Naive thymus-derived CD4-positive, alpha-beta T cell (primary cell): ENCODE measurements at regions not wholly inside any gene's neighbourhood (a gene's known extent, or its start where the extent isn't known, plus 50 kb on each side); places are given as distances from the start of the nearest gene placed in this dataset.

Experiments
- ATAC-seq: fragments of 150-1000 bp; cut with Tn5 transposase; 2 replicates; pipeline ENCODE4 v1.10.0; 2021; ENCODE audit warnings: mild to moderate bottlenecking, moderate library complexity
- CTCF ChIA-PET: fragments of 350-600 bp; sonication (Branson Sonifier 250); formaldehyde crosslinking; loops from one replicate; lab custom pipeline; 2021; ENCODE audit warnings: antibody characterized with exemption; lab: Charles Lee
- POLR2A ChIA-PET: fragments of 350-600 bp; sonication (Branson Sonifier 250); formaldehyde crosslinking; loops from one replicate; lab custom pipeline; 2021; ENCODE audit warnings: antibody characterized with exemption, inconsistent platforms; lab: Charles Lee
- DNase-seq, 9 donors: peaks; one replicate each; pipeline versions ENCODE4 v3.0.0 to v3.0.0-alpha.2; 2020 to 2022; ENCODE audit warnings: mixed read lengths in 1 of 9
- H3K27ac ChIP-seq: one replicate; pipeline ENCODE4 v1.7.0; 2013; ENCODE audit warnings: mild to moderate bottlenecking, low read depth, low read length, moderate library complexity
- H3K27me3 ChIP-seq, 2 donors: one replicate each; pipeline ENCODE4 v1.7.0; 2013; ENCODE audit warnings: low read length in 2 of 2, mild to moderate bottlenecking in 2 of 2, moderate library complexity in 2 of 2; ENCODE audit not compliant: control insufficient read depth in 2 of 2, insufficient read depth in 2 of 2
- H3K36me3 ChIP-seq, 3 experiments: 1 replicate in 2 of 3; 2 replicates in 1 of 3; pipeline ENCODE4 v1.7.0; 2013; ENCODE audit warnings: low read length in 3 of 3, mild to moderate bottlenecking in 3 of 3, moderate library complexity in 1 of 3; ENCODE audit not compliant: insufficient read depth in 3 of 3, control insufficient read depth in 2 of 3
- H3K4me1 ChIP-seq, 2 donors: one replicate each; pipeline ENCODE4 v1.7.0; 2013; ENCODE audit warnings: low read length in 2 of 2, mild to moderate bottlenecking in 2 of 2, moderate library complexity in 1 of 2; ENCODE audit not compliant: control insufficient read depth in 2 of 2, insufficient read depth in 2 of 2
- H3K4me3 ChIP-seq: 2 replicates; pipeline ENCODE4 v1.7.0; 2013; ENCODE audit warnings: mild to moderate bottlenecking, low read length
- H3K9me3 ChIP-seq, 3 experiments: 1 replicate in 2 of 3; 2 replicates in 1 of 3; pipeline ENCODE4 v1.7.0; 2013; ENCODE audit warnings: low read length in 3 of 3; ENCODE audit not compliant: control insufficient read depth in 2 of 3
- H3K27ac Mint-ChIP-seq, 9 donors: one replicate each; pipeline ENCODE4 v1.8.0; 2020 to 2022; ENCODE audit warnings: mixed read lengths in 9 of 9, mild to moderate bottlenecking in 8 of 9, moderate library complexity in 5 of 9, inconsistent platforms in 2 of 9
- H3K27me3 Mint-ChIP-seq, 5 donors: one replicate each; pipeline ENCODE4 v1.8.0; 2021 to 2022; ENCODE audit warnings: mixed read lengths in 5 of 5, mild to moderate bottlenecking in 1 of 5
- H3K36me3 Mint-ChIP-seq, 5 donors: one replicate each; pipeline ENCODE4 v1.8.0; 2020 to 2022; ENCODE audit warnings: mixed read lengths in 5 of 5, mild to moderate bottlenecking in 3 of 5, inconsistent platforms in 1 of 5
- H3K4me1 Mint-ChIP-seq, 7 donors: one replicate each; pipeline ENCODE4 v1.8.0; 2020 to 2022; ENCODE audit warnings: mixed read lengths in 7 of 7, mild to moderate bottlenecking in 3 of 7, inconsistent platforms in 1 of 7
- H3K4me3 Mint-ChIP-seq, 10 donors: one replicate each; pipeline ENCODE4 v1.8.0; 2020 to 2022; ENCODE audit warnings: mild to moderate bottlenecking in 10 of 10, mixed read lengths in 10 of 10, moderate library complexity in 6 of 10, inconsistent platforms in 2 of 10
- H3K9me3 Mint-ChIP-seq, 11 donors: one replicate each; pipeline ENCODE4 v1.8.0; 2020 to 2022; ENCODE audit warnings: mixed read lengths in 11 of 11, mild to moderate bottlenecking in 4 of 11, inconsistent platforms in 1 of 11, moderate library complexity in 1 of 11
- intact Hi-C, 2 donors: fragments of 100-400 bp; cut with micrococcal nuclease; formaldehyde crosslinking; loops; one replicate each; pipeline ENCODE4 v1.15.1; 2023

DNA sequence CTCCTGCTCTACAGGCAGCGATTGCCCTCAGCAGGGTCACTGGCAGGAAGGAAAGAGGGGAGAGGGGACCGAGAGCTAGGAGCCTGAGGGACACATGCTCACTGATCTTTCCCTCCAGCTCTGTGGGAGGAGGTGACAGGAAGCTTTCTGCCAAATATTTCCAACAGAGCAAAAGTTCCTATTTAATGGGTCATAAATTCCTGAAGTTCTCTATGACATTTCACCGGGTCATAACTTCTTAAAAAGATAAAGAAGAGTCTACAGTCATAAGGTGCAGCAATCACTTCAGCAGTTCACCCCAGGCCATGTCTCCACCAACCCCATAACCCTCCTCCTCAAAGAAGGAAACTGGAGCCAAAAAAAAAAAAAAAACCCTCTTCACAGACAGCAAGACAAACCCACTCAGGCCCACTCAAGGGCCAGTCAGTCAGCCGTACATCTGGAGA, 481.1 kb downstream of the NR2F1-AS1 start:
- Histone ChIP-seq H3K27ac (no peak overlapping the region), H3K4me3 (no peak overlapping the region), H3K36me3 (no peaks in the 10 kb centered on the region), H3K27me3 (no peaks in the 10 kb centered on the region), H3K4me1 (no peaks in the 10 kb centered on the region), H3K9me3 (no peaks in the 10 kb centered on the region)
- POLR2A ChIA-PET: no interaction called here
- H3K27ac Mint-ChIP-seq: no peak overlapping the region
- no peak for ATAC-seq
- no peak overlapping the region for H3K4me3 Mint-ChIP-seq
- H3K27me3 Mint-ChIP-seq: no peaks in the 10 kb centered on the region
- peaks cover 2 to 30% (median 8%) of the 10 kb centered on the region in 11 donors for H3K9me3 Mint-ChIP-seq
- intact Hi-C loops: no loop called here
- H3K36me3 Mint-ChIP-seq: no peaks in the 10 kb centered on the region
- H3K4me1 Mint-ChIP-seq: no peaks in the 10 kb centered on the region
- no peak for DNase-seq
- CTCF ChIA-PET: no interaction called here

DNA sequence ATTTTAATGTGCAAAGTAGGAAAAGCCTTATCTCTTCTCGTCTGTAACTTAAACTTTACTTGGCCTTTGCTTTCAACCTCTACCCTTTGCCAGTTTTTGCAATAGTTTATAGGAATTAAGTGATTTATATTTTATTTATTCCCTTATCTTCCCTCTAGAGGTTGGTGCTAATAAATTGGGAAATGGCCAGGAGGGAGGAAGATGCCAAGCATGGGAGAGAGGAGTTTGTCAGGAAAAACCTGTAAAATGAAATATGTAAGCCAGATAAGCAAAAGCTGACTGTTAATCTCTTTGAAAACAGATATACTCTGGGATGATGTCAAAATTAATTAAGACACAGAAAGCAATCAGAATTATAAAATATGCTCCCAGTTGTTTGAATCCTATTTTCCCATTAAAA, 484.5 kb downstream of the NR2F1-AS1 start:
- Histone ChIP-seq H3K4me3 (no peak overlapping the region), H3K9me3 (no peaks in the 10 kb centered on the region), H3K36me3 (no peaks in the 10 kb centered on the region), H3K27me3 (no peaks in the 10 kb centered on the region), H3K4me1 (no peaks in the 10 kb centered on the region), H3K27ac (no peak overlapping the region)
- H3K27ac Mint-ChIP-seq: no peak overlapping the region
- ATAC-seq (no peak), DNase-seq (no peak)
- H3K4me3 Mint-ChIP-seq: no peak overlapping the region
- H3K9me3 Mint-ChIP-seq: peaks cover 2 to 26% (median 8%) of the 10 kb centered on the region in 11 donors
- ChIA-PET CTCF (no interaction called here), POLR2A (no interaction called here)
- no peaks in the 10 kb centered on the region for H3K27me3 Mint-ChIP-seq
- intact Hi-C loops: no loop called here
- H3K4me1 Mint-ChIP-seq: no peaks in the 10 kb centered on the region
- H3K36me3 Mint-ChIP-seq: no peaks in the 10 kb centered on the region

DNA sequence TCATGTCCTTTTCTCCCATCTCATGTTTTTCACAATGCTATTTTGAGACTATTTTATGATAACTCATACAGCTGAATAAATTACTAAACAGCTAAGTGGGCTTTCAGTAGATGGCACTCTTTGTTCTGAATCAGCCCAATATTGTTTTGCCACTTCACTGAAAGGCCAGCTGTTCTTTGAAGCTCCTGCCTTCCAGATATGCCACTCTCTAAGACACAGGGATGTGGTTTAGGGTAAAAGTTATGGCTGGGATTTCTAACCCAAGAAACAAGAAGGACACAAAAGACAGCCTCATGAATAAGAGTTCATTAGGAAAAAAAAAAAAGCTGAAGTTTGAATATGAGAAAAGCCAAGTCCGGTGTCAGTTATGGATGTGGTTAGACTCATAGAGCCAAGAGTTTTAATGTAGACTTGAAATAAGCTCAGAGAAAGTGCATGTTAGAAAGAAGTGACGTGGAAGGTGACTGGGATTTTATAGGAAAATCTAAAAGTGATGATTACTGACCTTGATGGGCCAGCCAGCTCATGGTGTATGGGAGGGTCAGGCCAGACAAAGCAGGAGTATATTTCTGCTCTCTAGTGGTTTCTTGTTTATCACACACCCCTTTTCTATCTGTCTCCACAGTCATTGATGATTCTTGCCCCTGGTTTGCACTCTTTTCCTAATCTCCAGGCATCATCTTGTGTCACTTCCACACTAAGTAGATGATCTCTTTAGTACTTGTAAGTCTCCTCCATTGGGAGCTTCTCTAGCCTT, 488.5 kb downstream of the NR2F1-AS1 start:
- Histone ChIP-seq H3K9me3 (no peaks in the 10 kb centered on the region), H3K4me3 (no peak overlapping the region), H3K27me3 (no peaks in the 10 kb centered on the region), H3K27ac (no peak overlapping the region), H3K4me1 (no peaks in the 10 kb centered on the region), H3K36me3 (no peaks in the 10 kb centered on the region)
- no peaks in the 10 kb centered on the region for H3K4me1 Mint-ChIP-seq
- CTCF ChIA-PET: no interaction called here
- intact Hi-C loops: no loop called here
- H3K27me3 Mint-ChIP-seq: no peaks in the 10 kb centered on the region
- ATAC-seq: no peak
- H3K36me3 Mint-ChIP-seq: no peaks in the 10 kb centered on the region
- no peak for DNase-seq
- POLR2A ChIA-PET: no interaction called here
- peaks cover 0 to 14% (median 6%) of the 10 kb centered on the region in 11 donors for H3K9me3 Mint-ChIP-seq
- H3K4me3 Mint-ChIP-seq: no peak overlapping the region
- no peak overlapping the region for H3K27ac Mint-ChIP-seq

DNA sequence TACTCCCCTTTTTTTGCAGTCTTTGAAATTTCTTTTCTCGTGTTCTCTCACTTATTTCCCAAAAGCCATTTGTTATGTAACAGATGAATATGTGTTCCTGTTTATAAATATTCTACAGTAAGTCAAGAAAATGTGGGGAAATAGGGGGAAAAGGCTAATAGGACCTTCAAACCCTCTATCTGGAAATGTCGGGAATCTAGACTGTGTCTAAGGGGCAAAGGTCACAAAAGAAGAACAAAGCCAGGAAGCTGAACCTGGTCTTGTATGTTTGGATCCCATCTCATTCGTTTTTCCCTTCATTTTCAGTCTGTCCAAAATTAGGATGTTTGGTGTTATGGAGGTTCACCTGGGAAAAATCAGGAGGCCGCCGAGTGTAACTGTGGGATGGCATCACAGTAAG, 490.3 kb downstream of the NR2F1-AS1 start:
- Histone ChIP-seq H3K36me3 (no peaks in the 10 kb centered on the region), H3K4me3 (no peak overlapping the region), H3K9me3 (no peaks in the 10 kb centered on the region), H3K4me1 (no peaks in the 10 kb centered on the region), H3K27me3 (no peaks in the 10 kb centered on the region), H3K27ac (no peak overlapping the region)
- no peak overlapping the region for H3K4me3 Mint-ChIP-seq
- no peaks in the 10 kb centered on the region for H3K36me3 Mint-ChIP-seq
- ATAC-seq: no peak
- H3K4me1 Mint-ChIP-seq: no peaks in the 10 kb centered on the region
- ChIA-PET POLR2A (no interaction called here), CTCF (no interaction called here)
- H3K27ac Mint-ChIP-seq: no peak overlapping the region
- H3K9me3 Mint-ChIP-seq: peaks cover 0 to 15% (median 2%) of the 10 kb centered on the region in 11 donors
- DNase-seq: no peak
- no peaks in the 10 kb centered on the region for H3K27me3 Mint-ChIP-seq
- intact Hi-C loops: no loop called here

DNA sequence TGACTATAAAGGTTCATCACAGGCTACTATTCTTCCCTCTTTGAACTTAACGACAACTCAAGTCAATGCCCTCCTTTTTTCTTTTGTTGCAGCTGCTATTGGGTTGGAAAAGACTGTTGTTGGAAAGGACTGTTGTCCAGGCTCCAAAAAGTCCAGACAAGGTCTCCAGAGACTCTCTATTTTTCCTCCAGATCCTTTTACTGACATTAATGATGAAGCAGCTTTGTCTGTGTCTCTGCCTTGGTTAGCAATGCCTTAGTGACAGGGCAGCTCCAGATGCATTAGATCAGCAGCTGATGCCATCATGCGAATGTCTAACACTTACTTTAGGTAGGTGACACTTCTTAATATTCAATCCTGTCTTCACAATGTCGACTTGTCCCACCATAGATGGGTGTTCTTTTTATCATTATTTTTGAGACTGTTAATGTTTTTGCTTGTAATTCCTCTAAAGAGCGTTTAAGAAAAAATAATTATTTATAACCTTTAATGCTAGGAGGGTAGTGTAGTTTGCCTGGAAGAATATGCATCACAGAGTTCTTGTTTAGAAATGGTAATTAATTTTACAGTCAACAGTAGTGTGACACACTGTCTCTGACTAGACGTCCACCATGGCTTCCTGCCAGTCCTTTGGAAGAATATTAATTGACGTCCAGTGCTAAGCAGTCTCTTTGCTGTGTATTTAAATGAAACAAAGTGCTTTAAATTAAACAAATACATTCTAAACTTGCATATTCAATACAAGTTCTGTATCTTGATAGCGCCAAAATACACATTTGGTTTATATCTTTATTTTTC, 492.2 kb downstream of the NR2F1-AS1 start:
- Histone ChIP-seq H3K9me3 (no peaks in the 10 kb centered on the region), H3K27me3 (no peaks in the 10 kb centered on the region), H3K4me3 (no peak overlapping the region), H3K36me3 (no peaks in the 10 kb centered on the region), H3K4me1 (no peaks in the 10 kb centered on the region), H3K27ac (no peak overlapping the region)
- no peak for ATAC-seq
- no peak for DNase-seq
- Mint-ChIP-seq H3K9me3 (peaks cover 0 to 15% (median 1%) of the 10 kb centered on the region in 11 donors), H3K27ac (no peak overlapping the region), H3K36me3 (no peaks in the 10 kb centered on the region), H3K4me1 (no peaks in the 10 kb centered on the region), H3K4me3 (no peak overlapping the region), H3K27me3 (no peaks in the 10 kb centered on the region)
- ChIA-PET CTCF (no interaction called here), POLR2A (interaction anchor here (0.7 kb wide), 1 partner anchor 943 kb away, joined by 3 read pairs; no protein-coding TSS in a partner anchor)
- intact Hi-C loops: no loop called here

DNA sequence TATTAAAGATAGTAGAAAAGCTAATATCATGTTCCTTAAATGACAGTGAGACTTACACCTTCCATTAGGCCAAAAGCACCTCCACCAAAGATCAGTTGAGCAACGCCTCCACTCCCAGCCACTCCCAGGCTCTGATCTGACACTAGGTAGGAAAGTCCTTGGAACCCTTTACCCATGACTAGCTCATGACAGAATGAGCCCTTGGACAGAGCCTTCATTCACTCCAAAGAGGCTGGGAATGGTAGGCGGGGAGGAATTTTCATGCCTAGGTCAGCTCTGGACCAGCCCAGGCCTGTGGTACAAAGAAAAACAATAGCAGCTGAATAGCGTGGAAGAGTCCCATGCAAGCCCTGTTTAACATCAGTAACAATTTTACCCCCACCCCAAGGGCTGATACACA, 493.7 kb downstream of the NR2F1-AS1 start:
- Mint-ChIP-seq H3K9me3 (peaks cover 0 to 7% (median 0%) of the 10 kb centered on the region in 11 donors), H3K36me3 (no peaks in the 10 kb centered on the region), H3K27me3 (no peaks in the 10 kb centered on the region), H3K4me1 (no peaks in the 10 kb centered on the region), H3K27ac (no peak overlapping the region), H3K4me3 (no peak overlapping the region)
- DNase-seq: no peak
- intact Hi-C loops: no loop called here
- Histone ChIP-seq H3K36me3 (no peaks in the 10 kb centered on the region), H3K4me3 (no peak overlapping the region), H3K9me3 (no peaks in the 10 kb centered on the region), H3K27me3 (no peaks in the 10 kb centered on the region), H3K4me1 (no peaks in the 10 kb centered on the region), H3K27ac (no peak overlapping the region)
- ChIA-PET POLR2A (no interaction called here), CTCF (no interaction called here)
- ATAC-seq: no peak
